ENCODE measurements at regions not wholly inside any gene's neighbourhood (a gene's known extent, or its start where the extent isn't known, plus 50 kb on each side); places are given as distances from the start of the nearest gene placed in this dataset.

DNA sequence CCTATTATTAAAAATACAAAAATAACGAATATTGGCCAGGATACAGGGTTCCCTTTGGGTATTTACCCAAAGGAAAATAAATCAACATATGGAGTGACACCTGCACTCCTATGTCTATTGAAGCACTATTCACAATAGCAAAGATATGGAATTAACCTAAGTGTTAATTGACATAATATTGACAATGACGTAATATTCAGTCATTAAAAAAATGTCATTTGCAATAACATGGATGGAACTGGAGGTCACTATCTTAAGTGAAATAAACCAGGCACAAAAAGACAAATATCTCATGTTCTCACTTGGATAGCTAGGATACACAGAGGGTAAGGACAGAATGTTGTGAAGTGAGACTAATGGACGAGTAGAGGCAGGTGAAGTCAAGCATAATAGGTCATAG lies 326.3 kb upstream of the PTGER4 start:
- TF ChIP-seq CTCF (conservative IDR thresholded peaks at IDR 0.05; ENCODE audit: low read length), result no peak
- TF ChIP-seq EZH2phosphoT487 (IDR thresholded peaks at IDR 0.05; ENCODE audit: borderline replicate concordance), result no peak

Data from Loucy (cell line).